ENCODE measurements at regions not wholly inside any gene's neighbourhood (a gene's known extent, or its start where the extent isn't known, plus 50 kb on each side); places are given as distances from the start of the nearest gene placed in this dataset.
"Not testable (repeated sequence)": the region's sequence is repeated elsewhere in the genome, so short reads cannot be mapped to it uniquely, and the experiment has no call there.

- not testable (repeated sequence) for H2AFZ ChIP-seq; H3K4me1 ChIP-seq; H3K27ac ChIP-seq; H3K4me2 ChIP-seq (ENCODE audit: low read length); H3K9me3 ChIP-seq (ENCODE audit: control insufficient read depth, low read length); H3K9ac ChIP-seq; H3K79me2 ChIP-seq; H3K27me3 ChIP-seq (ENCODE audit: control insufficient read depth, insufficient read depth, low read length); H3K4me3 ChIP-seq (ENCODE audit: low read depth, low read length); H3K36me3 ChIP-seq (ENCODE audit: control insufficient read depth, insufficient read depth, low read length)
These were observed 201.4 kb upstream of the PRKX start for GRCh38 chrX:3914813-3915212.

DNA sequence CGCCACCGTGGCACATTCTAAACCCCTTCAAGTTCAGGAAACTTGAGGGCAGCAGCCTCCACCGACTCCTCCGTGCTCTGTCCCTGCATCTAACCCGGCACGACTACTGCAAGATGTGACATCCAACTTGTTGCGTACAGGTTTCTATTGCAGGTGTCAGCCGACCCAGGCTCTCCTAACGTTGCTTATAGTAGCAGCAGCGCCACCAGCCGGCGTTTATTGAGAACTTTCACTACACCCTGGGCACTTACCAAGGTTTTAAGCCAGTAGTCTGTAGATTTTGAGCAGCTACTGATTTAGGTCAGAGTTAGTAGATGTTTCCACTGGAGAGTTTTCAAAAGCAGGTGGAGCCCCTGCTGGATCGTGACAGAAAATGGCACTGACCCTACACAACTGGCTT is 200.6 kb upstream of the PRKX start:
- not testable (repeated sequence) for H3K9ac ChIP-seq; H3K27me3 ChIP-seq (ENCODE audit: control insufficient read depth, insufficient read depth, low read length); H3K4me1 ChIP-seq; H3K9me3 ChIP-seq (ENCODE audit: control insufficient read depth, low read length); H3K79me2 ChIP-seq; H3K27ac ChIP-seq; H3K4me3 ChIP-seq (ENCODE audit: low read depth, low read length); H3K4me2 ChIP-seq (ENCODE audit: low read length); H3K36me3 ChIP-seq (ENCODE audit: control insufficient read depth, insufficient read depth, low read length); H2AFZ ChIP-seq

DNA sequence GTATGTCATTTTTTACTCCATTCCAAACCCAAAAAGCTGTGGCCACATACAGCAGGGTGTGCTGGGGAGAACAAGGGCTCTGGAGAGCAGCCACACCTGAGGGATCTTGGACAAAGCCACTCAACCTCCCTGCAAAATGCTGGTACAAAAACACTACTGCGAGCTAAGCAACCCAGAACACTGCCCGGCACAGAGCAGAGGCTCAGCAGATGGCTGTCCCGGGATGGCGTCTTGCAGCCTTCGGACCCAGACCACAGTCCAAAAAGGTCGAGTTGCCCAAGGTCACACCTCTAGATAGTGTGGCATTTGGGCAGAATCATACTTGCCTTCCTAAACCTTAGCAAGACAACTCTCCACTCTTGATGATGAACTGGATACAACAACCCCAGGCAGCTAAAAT is 197.6 kb upstream of the PRKX start:
- H3K79me2 ChIP-seq; H3K27ac ChIP-seq; H2AFZ ChIP-seq; H3K4me3 ChIP-seq (ENCODE audit: low read depth, low read length); H3K4me2 ChIP-seq (ENCODE audit: low read length); H3K27me3 ChIP-seq (ENCODE audit: control insufficient read depth, insufficient read depth, low read length); H3K36me3 ChIP-seq (ENCODE audit: control insufficient read depth, insufficient read depth, low read length); H3K4me1 ChIP-seq; H3K9me3 ChIP-seq (ENCODE audit: control insufficient read depth, low read length); H3K9ac ChIP-seq: not testable (repeated sequence)

DNA sequence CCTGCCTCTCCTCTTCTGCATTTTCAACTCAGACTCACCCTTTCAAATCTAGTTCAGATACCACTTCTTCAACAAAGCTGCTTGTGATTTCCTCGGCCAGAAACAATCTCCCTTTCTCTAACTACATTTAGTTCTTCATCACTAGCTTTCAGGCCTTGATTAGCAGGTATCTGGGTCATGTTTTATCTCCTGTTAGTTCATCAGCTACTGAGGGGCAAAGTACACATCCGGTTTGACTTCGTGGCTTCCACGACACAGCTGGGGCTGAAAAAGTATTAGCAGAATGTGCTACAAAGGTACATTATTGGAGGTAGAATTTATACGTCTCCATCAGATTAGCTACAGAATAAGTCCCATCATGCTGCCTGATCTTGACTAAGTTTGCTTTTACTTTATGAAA is 197.2 kb upstream of the PRKX start:
- not testable (repeated sequence) for H3K4me3 ChIP-seq (ENCODE audit: low read depth, low read length); H3K27me3 ChIP-seq (ENCODE audit: control insufficient read depth, insufficient read depth, low read length); H3K9me3 ChIP-seq (ENCODE audit: control insufficient read depth, low read length); H3K4me2 ChIP-seq (ENCODE audit: low read length); H3K79me2 ChIP-seq; H3K36me3 ChIP-seq (ENCODE audit: control insufficient read depth, insufficient read depth, low read length); H3K27ac ChIP-seq; H3K4me1 ChIP-seq; H2AFZ ChIP-seq; H3K9ac ChIP-seq

- not testable (repeated sequence) for H2AFZ ChIP-seq; H3K79me2 ChIP-seq; H3K9ac ChIP-seq; H3K4me3 ChIP-seq (ENCODE audit: low read depth, low read length); H3K27me3 ChIP-seq (ENCODE audit: control insufficient read depth, insufficient read depth, low read length); H3K27ac ChIP-seq; H3K9me3 ChIP-seq (ENCODE audit: control insufficient read depth, low read length); H3K36me3 ChIP-seq (ENCODE audit: control insufficient read depth, insufficient read depth, low read length); H3K4me1 ChIP-seq; H3K4me2 ChIP-seq (ENCODE audit: low read length)
These were observed 192.2 kb upstream of the PRKX start for GRCh38 chrX:3905522-3906258.

- not testable (repeated sequence) for H3K36me3 ChIP-seq (ENCODE audit: control insufficient read depth, insufficient read depth, low read length); H3K4me2 ChIP-seq (ENCODE audit: low read length); H3K79me2 ChIP-seq; H3K4me1 ChIP-seq; H3K27me3 ChIP-seq (ENCODE audit: control insufficient read depth, insufficient read depth, low read length); H3K27ac ChIP-seq; H3K9me3 ChIP-seq (ENCODE audit: control insufficient read depth, low read length); H2AFZ ChIP-seq; H3K9ac ChIP-seq; H3K4me3 ChIP-seq (ENCODE audit: low read depth, low read length)
These were observed 188.8 kb upstream of the PRKX start for GRCh38 chrX:3902222-3902621.

- H3K27me3 ChIP-seq (ENCODE audit: control insufficient read depth, insufficient read depth, low read length); H3K36me3 ChIP-seq (ENCODE audit: control insufficient read depth, insufficient read depth, low read length); H3K9me3 ChIP-seq (ENCODE audit: control insufficient read depth, low read length); H3K4me2 ChIP-seq (ENCODE audit: low read length); H3K9ac ChIP-seq; H3K4me3 ChIP-seq (ENCODE audit: low read depth, low read length); H3K79me2 ChIP-seq; H2AFZ ChIP-seq; H3K27ac ChIP-seq; H3K4me1 ChIP-seq: not testable (repeated sequence)
These were observed 183.3 kb upstream of the PRKX start for GRCh38 chrX:3896755-3897154.

DNA sequence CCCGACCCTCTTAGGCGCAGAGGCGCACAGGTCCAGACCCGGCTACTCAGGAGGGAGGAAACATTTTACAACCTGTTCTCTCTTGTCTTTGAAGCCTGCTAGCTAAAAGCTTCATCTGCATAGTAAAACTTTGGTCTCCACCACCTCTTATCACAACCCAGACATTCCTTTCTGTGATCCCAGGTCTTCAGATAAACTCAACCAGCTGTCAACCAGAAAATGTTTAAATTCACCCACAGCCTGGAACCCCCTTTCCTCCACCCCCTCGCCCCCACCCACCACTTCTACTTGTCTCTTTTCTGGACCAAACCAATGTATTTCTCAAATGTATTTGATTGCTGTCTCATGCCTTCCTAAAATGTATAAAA is 169.1 kb upstream of the PRKX start:
- H3K27me3 ChIP-seq (ENCODE audit: control insufficient read depth, insufficient read depth, low read length); H2AFZ ChIP-seq; H3K9me3 ChIP-seq (ENCODE audit: control insufficient read depth, low read length); H3K9ac ChIP-seq; H3K27ac ChIP-seq; H3K4me1 ChIP-seq; H3K79me2 ChIP-seq; H3K4me3 ChIP-seq (ENCODE audit: low read depth, low read length); H3K36me3 ChIP-seq (ENCODE audit: control insufficient read depth, insufficient read depth, low read length); H3K4me2 ChIP-seq (ENCODE audit: low read length): not testable (repeated sequence)

DNA sequence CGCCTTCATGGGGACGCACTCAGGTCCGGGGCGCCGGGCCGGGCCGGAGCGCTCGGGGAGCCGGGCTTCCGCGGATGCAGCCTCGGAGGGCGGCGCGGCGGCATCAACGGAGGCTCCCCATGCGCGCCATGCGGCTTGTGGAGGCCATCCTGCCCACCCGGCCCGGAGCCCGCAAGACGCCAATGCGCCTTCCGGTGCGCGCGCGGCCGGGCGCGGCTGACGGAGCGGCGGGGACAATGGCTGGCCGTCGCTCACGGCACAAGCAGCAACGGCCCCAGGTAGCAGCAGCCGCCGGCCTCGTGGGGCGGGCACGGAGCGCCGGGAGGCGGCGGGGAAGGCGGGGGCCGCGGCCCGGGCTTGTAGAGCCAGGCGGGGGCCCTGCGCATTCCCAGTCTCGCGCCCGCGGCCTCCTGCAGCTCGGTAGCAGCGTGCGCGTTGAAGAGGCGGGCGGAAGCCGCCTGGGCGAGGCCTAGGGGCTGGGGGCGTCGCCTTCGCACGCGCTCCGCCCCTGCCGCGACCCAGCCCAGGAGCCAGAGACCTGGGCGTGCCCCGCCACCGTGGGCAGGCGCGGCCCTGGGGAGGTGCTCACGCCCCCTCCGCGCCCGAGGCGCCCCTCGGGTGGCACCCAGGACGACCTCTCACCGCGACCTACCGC is 168.6 kb upstream of the PRKX start:
- H3K27ac ChIP-seq; H3K4me2 ChIP-seq (ENCODE audit: low read length); H3K4me3 ChIP-seq (ENCODE audit: low read depth, low read length); H3K27me3 ChIP-seq (ENCODE audit: control insufficient read depth, insufficient read depth, low read length); H3K9me3 ChIP-seq (ENCODE audit: control insufficient read depth, low read length); H3K9ac ChIP-seq; H3K79me2 ChIP-seq; H2AFZ ChIP-seq; H3K36me3 ChIP-seq (ENCODE audit: control insufficient read depth, insufficient read depth, low read length); H3K4me1 ChIP-seq: not testable (repeated sequence)

DNA sequence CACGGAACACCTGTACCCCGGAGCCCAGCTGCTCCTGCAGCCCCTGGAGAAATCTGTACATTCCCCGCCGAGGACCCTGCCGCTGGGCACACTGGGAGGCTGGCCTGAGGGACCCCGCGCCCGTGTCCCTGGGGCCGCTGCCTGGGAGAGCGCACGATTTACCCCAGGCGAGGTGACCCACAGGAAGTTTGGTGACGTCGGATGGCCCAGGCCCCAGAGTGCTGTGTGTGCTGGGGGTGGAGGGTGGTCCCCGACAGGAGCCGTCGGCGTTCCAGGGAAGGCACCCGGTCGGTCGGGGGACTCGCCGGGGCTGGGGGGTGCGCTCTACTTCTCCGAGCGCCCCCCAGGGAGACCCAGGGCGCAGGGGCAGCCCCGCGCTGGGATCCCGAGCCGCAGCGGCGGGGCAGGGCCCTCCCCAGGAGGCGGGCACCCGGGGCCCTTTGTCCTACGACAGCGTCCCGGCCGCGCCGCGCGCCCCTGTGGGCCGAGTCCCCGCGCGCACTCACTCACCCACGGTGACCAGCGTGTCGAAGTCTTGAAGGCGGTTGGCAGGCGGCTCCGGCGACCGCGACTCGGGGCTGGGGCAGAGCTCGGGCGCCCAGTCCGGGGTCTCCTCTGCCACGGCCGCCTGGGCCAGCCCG is 167.9 kb upstream of the PRKX start:
- H3K36me3 ChIP-seq (ENCODE audit: control insufficient read depth, insufficient read depth, low read length); H3K4me1 ChIP-seq; H3K27me3 ChIP-seq (ENCODE audit: control insufficient read depth, insufficient read depth, low read length); H3K9ac ChIP-seq; H3K4me2 ChIP-seq (ENCODE audit: low read length); H2AFZ ChIP-seq; H3K27ac ChIP-seq; H3K79me2 ChIP-seq; H3K9me3 ChIP-seq (ENCODE audit: control insufficient read depth, low read length); H3K4me3 ChIP-seq (ENCODE audit: low read depth, low read length): not testable (repeated sequence)

GRCh38 chrX:3876393-3876792 is 162.9 kb upstream of the PRKX start:
- not testable (repeated sequence) for H3K27ac ChIP-seq; H3K4me2 ChIP-seq (ENCODE audit: low read length); H3K4me1 ChIP-seq; H3K36me3 ChIP-seq (ENCODE audit: control insufficient read depth, insufficient read depth, low read length); H3K9me3 ChIP-seq (ENCODE audit: control insufficient read depth, low read length); H3K4me3 ChIP-seq (ENCODE audit: low read depth, low read length); H3K27me3 ChIP-seq (ENCODE audit: control insufficient read depth, insufficient read depth, low read length); H3K9ac ChIP-seq; H2AFZ ChIP-seq; H3K79me2 ChIP-seq

Measured in parathyroid adenoma (tissue), 2 donors.